ENCODE measurements at regions not wholly inside any gene's neighbourhood (a gene's known extent, or its start where the extent isn't known, plus 50 kb on each side); places are given as distances from the start of the nearest gene placed in this dataset.

- TF ChIP-seq CTCF (IDR thresholded peaks at IDR 0.05) (no peak), POLR2A (IDR thresholded peaks at IDR 0.05) (no peak)
Observed at GRCh38 chrX:149073479-149073878, 431.6 kb downstream of the IDS start.
